ENCODE measurements at regions not wholly inside any gene's neighbourhood (a gene's known extent, or its start where the extent isn't known, plus 50 kb on each side); places are given as distances from the start of the nearest gene placed in this dataset.

DNA sequence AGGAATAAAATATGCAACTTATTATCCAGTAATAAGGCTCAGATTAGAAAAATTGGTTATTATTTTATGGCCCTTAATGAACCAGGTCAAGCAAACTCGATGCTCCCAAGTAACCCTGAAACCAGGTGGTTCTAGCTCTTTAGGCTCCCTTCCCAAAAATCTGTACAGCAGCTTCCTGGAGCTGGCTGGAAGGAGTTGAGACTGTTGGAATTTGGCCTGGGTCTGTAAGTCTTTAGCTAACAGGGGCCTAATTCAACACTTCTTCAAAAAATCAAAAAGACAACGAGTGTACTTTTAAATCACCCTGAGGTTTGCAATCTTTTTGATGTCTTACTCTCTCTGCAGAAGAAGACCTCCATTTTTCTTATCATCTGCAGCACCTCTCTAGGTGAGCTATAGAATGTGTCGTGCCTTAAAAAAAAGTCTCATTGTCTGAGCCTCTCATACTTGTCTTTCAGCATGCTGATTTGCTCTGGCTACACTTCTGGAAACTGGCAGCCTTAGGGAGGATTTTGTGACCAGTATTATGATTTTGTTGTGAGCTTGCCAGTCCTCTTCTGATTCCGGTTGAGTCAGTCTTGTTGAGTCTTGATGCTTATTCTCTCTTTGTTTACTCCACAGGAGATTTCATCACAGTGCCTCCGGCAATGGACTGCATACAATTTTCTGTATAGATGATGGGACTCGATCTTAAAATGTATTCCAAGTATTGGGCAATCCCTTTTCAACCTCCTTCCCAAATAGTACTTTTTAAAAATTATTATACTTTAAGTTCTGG lies 235.0 kb upstream of the KBTBD8 start:
- intact Hi-C loops (cut with micrococcal nuclease) = no loop called here
- no peak overlapping the region for H2AFZ ChIP-seq (ENCODE audit: low read depth, low read length, poor library complexity, severe bottlenecking)
- no peaks in the 10 kb centered on the region for H3K27me3 ChIP-seq (ENCODE audit: insufficient read depth, low read length)
- TF ChIP-seq SRF (IDR thresholded peaks at IDR 0.05; ENCODE audit: low read depth) (no peak), EZH2 (IDR thresholded peaks at IDR 0.05) (no peak), CBX3 (IDR thresholded peaks at IDR 0.05; ENCODE audit: low read depth) (no peak), POLR2A (IDR thresholded peaks at IDR 0.05; ENCODE audit: borderline replicate concordance, extremely low read depth, insufficient read depth, insufficient read length) (no peak), SP1 (IDR thresholded peaks at IDR 0.05; ENCODE audit: low read depth) (no peak)
- TF ChIP-seq, protein P1, sequence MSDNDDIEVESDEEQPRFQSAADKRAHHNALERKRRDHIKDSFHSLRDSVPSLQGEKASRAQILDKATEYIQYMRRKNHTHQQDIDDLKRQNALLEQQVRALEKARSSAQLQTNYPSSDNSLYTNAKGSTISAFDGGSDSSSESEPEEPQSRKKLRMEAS (IDR thresholded peaks at IDR 0.05) = no peak
- TF ChIP-seq, protein P2, sequence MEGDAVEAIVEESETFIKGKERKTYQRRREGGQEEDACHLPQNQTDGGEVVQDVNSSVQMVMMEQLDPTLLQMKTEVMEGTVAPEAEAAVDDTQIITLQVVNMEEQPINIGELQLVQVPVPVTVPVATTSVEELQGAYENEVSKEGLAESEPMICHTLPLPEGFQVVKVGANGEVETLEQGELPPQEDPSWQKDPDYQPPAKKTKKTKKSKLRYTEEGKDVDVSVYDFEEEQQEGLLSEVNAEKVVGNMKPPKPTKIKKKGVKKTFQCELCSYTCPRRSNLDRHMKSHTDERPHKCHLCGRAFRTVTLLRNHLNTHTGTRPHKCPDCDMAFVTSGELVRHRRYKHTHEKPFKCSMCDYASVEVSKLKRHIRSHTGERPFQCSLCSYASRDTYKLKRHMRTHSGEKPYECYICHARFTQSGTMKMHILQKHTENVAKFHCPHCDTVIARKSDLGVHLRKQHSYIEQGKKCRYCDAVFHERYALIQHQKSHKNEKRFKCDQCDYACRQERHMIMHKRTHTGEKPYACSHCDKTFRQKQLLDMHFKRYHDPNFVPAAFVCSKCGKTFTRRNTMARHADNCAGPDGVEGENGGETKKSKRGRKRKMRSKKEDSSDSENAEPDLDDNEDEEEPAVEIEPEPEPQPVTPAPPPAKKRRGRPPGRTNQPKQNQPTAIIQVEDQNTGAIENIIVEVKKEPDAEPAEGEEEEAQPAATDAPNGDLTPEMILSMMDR (IDR thresholded peaks at IDR 0.05 in 2 of 3, conservative IDR thresholded peaks at IDR 0.05 in 1 of 3; ENCODE audit: borderline replicate concordance in 1 of 3, insufficient read depth in 1 of 3, low read depth in 2 of 3, low read length in 2 of 3) = no peak
- H3K4me1 ChIP-seq (ENCODE audit: control insufficient read depth in 1 of 2, insufficient read depth in 2 of 2, low read length in 2 of 2) = no peaks in the 10 kb centered on the region
- ChIA-PET POLR2A (no interaction called here), RAD21 (ENCODE audit: low non-redundant PET in 1 of 2, low total read pairs in 2 of 2, uncharacterized antibody in 2 of 2, unreplicated experiment in 2 of 2) (no interaction called here), CTCF (no interaction called here)
- no peak for ATAC-seq
- H3K4me2 ChIP-seq (ENCODE audit: low read length) = no peak overlapping the region
- BruUV-seq (replicated peaks) = no TSS peak
- no peak overlapping the region for H3K4me3 ChIP-seq (replicated peaks in 1 of 2; ENCODE audit: low read depth in 1 of 2, low read length in 2 of 2)
- H3K9me3 ChIP-seq (ENCODE audit: control insufficient read depth in 1 of 2, insufficient read depth in 1 of 2, low read depth in 1 of 2, low read length in 2 of 2) = no peaks in the 10 kb centered on the region
- no peak overlapping the region for H3K9ac ChIP-seq (ENCODE audit: low read length)
- no peaks in the 10 kb centered on the region for H3K36me3 ChIP-seq (ENCODE audit: control insufficient read depth in 1 of 2, insufficient read depth in 2 of 2, low read length in 2 of 2)
- no peaks in the 10 kb centered on the region for H4K20me1 ChIP-seq (ENCODE audit: insufficient read depth)
- no peak overlapping the region for H3K27ac ChIP-seq (ENCODE audit: low read depth, low read length)
- H3K79me2 ChIP-seq (ENCODE audit: insufficient read depth, low read length) = no peaks in the 10 kb centered on the region
- no peaks in the 10 kb centered on the region for H3K9me2 ChIP-seq (ENCODE audit: insufficient read depth)
- no peak for DNase-seq (ENCODE audit: low read depth, low spot score)

DNA sequence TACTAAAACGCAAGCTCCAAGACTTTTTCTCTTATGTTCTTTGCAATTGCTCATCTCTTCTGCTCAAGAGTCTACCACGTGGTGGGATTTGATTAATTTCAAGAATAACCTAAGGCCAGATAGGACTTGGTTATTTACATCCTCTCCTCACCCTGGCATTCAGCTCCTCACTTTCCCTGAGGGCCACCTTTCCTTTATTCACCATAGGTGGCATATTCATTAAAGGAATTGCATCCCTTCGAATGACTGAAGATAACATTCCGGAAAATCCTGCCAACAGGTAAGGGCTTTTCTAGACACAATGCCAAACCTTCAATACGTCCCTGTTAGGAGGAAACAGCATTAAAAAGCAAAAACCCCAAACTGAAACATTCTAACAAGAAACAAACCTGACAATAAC lies 220.0 kb upstream of the KBTBD8 start:
- peaks cover 43% of the 10 kb centered on the region for H3K27me3 ChIP-seq (ENCODE audit: insufficient read depth, low read length)
- CTCF ChIA-PET = no interaction called here
- H3K4me1 ChIP-seq (ENCODE audit: control insufficient read depth in 1 of 2, insufficient read depth in 2 of 2, low read length in 2 of 2) = no peaks in the 10 kb centered on the region
- RAD21 ChIA-PET (ENCODE audit: low non-redundant PET in 1 of 2, low total read pairs in 2 of 2, uncharacterized antibody in 2 of 2, unreplicated experiment in 2 of 2) = no interaction called here
- no peaks in the 10 kb centered on the region for H3K9me3 ChIP-seq (ENCODE audit: control insufficient read depth in 1 of 2, insufficient read depth in 1 of 2, low read depth in 1 of 2, low read length in 2 of 2)
- ATAC-seq (no peak), DNase-seq (ENCODE audit: low read depth, low spot score) (no peak)
- H3K9me2 ChIP-seq (ENCODE audit: insufficient read depth) = no peaks in the 10 kb centered on the region
- H3K79me2 ChIP-seq (ENCODE audit: insufficient read depth, low read length) = no peaks in the 10 kb centered on the region
- no peak overlapping the region for H3K4me3 ChIP-seq (replicated peaks in 1 of 2; ENCODE audit: low read depth in 1 of 2, low read length in 2 of 2)
- H3K9ac ChIP-seq (ENCODE audit: low read length) = no peak overlapping the region
- POLR2A ChIA-PET = no interaction called here
- H3K4me2 ChIP-seq (ENCODE audit: low read length) = no peak overlapping the region
- intact Hi-C loops (cut with micrococcal nuclease) = no loop called here
- no peaks in the 10 kb centered on the region for H3K36me3 ChIP-seq (ENCODE audit: control insufficient read depth in 1 of 2, insufficient read depth in 2 of 2, low read length in 2 of 2)
- H2AFZ ChIP-seq (ENCODE audit: low read depth, low read length, poor library complexity, severe bottlenecking) = no peak overlapping the region
- no TSS peak for BruUV-seq (replicated peaks)
- no peaks in the 10 kb centered on the region for H4K20me1 ChIP-seq (ENCODE audit: insufficient read depth)
- no peak overlapping the region for H3K27ac ChIP-seq (ENCODE audit: low read depth, low read length)
- TF ChIP-seq ZFX (IDR thresholded peaks at IDR 0.05) = no peak
- TF ChIP-seq SRF (IDR thresholded peaks at IDR 0.05; ENCODE audit: low read depth) = no peak
- TF ChIP-seq, protein P2 (IDR thresholded peaks at IDR 0.05 in 2 of 3, conservative IDR thresholded peaks at IDR 0.05 in 1 of 3; ENCODE audit: borderline replicate concordance in 1 of 3, insufficient read depth in 1 of 3, low read depth in 2 of 3, low read length in 2 of 3) = no peak
- TF ChIP-seq SP1 (IDR thresholded peaks at IDR 0.05; ENCODE audit: low read depth) = no peak
- no peak for TF ChIP-seq RAD21 (IDR thresholded peaks at IDR 0.05; ENCODE audit: low read depth)
- no peak for TF ChIP-seq ELF1 (IDR thresholded peaks at IDR 0.05; ENCODE audit: borderline replicate concordance, low read depth)
- TF ChIP-seq, protein P3, sequence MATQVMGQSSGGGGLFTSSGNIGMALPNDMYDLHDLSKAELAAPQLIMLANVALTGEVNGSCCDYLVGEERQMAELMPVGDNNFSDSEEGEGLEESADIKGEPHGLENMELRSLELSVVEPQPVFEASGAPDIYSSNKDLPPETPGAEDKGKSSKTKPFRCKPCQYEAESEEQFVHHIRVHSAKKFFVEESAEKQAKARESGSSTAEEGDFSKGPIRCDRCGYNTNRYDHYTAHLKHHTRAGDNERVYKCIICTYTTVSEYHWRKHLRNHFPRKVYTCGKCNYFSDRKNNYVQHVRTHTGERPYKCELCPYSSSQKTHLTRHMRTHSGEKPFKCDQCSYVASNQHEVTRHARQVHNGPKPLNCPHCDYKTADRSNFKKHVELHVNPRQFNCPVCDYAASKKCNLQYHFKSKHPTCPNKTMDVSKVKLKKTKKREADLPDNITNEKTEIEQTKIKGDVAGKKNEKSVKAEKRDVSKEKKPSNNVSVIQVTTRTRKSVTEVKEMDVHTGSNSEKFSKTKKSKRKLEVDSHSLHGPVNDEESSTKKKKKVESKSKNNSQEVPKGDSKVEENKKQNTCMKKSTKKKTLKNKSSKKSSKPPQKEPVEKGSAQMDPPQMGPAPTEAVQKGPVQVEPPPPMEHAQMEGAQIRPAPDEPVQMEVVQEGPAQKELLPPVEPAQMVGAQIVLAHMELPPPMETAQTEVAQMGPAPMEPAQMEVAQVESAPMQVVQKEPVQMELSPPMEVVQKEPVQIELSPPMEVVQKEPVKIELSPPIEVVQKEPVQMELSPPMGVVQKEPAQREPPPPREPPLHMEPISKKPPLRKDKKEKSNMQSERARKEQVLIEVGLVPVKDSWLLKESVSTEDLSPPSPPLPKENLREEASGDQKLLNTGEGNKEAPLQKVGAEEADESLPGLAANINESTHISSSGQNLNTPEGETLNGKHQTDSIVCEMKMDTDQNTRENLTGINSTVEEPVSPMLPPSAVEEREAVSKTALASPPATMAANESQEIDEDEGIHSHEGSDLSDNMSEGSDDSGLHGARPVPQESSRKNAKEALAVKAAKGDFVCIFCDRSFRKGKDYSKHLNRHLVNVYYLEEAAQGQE (IDR thresholded peaks at IDR 0.05; ENCODE audit: low read depth) = no peak
- no peak for TF ChIP-seq ZNF274 (IDR thresholded peaks at IDR 0.05; ENCODE audit: low read depth, low read length)

All from HCT116 (cell line).